GM13976 (cell line): ENCODE measurements at regions not wholly inside any gene's neighbourhood (a gene's known extent, or its start where the extent isn't known, plus 50 kb on each side); places are given as distances from the start of the nearest gene placed in this dataset.

Experiments
- DNase-seq: peaks from one replicate; pipeline ENCODE4 v3.0.0; 2012; ENCODE audit warnings: low spot score
- in situ Hi-C: fragments of 300-500 bp; cut with MboI; formaldehyde crosslinking; loops from one replicate; pipeline ENCODE4 v1.12.0; 2022; ENCODE audit warnings: low sequenced_read_pairs, mixed read lengths, inconsistent platforms; ENCODE audit not compliant: unreplicated experiment
- TF ChIP-seq, protein P1 (sequence below): IDR thresholded peaks from 2 replicates; pipeline ENCODE4 v1.5.1; 2012; ENCODE audit warnings: borderline replicate concordance, mild to moderate bottlenecking; ENCODE audit not compliant: insufficient read depth; ENCODE audit errors: extremely low read depth, missing control alignments, control extremely low read depth

DNA sequence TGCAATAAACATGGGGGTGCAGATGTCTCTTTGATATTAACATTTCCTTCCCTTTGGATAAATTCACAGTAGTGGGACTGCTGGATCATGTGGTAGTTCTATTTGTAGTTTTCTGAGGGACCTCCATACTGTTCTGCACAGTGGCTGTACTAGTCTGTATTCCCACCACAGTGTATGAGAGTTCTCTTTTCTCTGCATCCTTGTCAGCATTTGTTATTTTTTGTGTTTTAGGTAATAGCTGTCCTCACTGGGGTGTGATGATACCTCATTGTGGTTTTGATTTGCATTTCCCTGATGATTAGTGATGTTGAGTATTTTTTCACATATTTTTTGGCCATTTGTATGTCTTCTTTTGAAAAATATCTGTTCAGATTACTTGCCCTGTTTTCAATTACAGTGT lies 562.5 kb downstream of the CSNK1G3 start:
- TF ChIP-seq, protein P1, sequence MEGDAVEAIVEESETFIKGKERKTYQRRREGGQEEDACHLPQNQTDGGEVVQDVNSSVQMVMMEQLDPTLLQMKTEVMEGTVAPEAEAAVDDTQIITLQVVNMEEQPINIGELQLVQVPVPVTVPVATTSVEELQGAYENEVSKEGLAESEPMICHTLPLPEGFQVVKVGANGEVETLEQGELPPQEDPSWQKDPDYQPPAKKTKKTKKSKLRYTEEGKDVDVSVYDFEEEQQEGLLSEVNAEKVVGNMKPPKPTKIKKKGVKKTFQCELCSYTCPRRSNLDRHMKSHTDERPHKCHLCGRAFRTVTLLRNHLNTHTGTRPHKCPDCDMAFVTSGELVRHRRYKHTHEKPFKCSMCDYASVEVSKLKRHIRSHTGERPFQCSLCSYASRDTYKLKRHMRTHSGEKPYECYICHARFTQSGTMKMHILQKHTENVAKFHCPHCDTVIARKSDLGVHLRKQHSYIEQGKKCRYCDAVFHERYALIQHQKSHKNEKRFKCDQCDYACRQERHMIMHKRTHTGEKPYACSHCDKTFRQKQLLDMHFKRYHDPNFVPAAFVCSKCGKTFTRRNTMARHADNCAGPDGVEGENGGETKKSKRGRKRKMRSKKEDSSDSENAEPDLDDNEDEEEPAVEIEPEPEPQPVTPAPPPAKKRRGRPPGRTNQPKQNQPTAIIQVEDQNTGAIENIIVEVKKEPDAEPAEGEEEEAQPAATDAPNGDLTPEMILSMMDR: no peak
- DNase-seq: no peak
- in situ Hi-C loops: no loop called here

DNA sequence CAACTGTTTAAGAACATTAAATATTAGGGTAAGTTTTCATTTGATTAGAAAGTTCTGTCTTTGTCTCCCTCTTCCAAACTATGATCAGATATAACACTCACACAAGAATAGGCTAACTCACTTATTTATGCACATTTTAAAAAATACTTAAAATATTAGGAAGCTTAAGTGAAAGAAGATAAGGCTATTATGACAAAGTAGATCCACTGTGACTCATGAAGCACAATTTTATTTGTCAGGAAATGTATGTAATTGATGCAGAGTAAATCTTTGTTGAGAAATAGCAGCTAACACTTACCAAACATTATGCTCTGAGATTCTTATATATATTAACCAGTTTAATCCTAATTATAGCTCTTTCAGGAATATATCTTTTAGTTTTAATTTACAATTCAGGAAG lies 560.6 kb downstream of the CSNK1G3 start:
- TF ChIP-seq, protein P1: no peak
- in situ Hi-C loops: no loop called here
- no peak for DNase-seq

DNA sequence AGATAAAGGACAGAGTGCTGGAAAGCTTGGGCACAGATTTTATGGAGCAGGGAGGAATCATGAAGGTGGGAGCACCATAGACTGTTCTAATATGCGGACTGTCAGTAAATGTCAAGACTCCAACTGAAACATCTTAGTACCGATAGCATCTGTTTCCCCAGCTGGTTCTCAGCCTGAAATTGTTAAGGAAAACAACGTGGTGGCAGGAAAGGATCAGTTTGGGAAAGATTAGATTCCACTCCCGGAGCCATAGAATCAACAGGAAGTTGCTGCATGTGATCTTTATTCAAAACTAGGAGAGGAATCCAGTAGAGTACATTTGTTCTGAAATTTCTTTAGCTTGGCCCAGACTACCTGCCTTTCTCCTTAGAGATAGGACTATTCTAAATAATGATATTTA lies 559.1 kb downstream of the CSNK1G3 start:
- in situ Hi-C loops: no loop called here
- TF ChIP-seq, protein P1: no peak
- DNase-seq: no peak

DNA sequence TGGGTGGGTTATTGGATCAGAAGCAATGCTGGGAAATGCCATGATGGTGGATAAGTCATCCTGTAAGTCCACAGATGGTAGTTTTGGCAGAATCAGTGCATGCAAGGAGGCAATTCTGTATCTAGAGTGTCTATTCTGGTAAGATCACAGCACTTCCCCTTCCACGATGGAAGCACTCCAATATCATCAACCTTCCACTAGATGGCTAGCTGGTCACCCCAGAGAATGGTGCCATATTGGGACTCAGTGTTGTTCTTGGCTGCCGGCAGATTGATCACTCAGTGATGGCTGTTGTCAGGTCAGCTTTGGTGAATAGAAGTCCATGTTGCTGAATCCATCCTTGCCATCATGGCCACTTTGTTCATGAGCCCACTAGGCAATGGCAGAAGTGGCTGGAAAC lies 553.5 kb downstream of the CSNK1G3 start:
- in situ Hi-C loops: no loop called here
- DNase-seq: no peak
- TF ChIP-seq, protein P1: no peak

DNA sequence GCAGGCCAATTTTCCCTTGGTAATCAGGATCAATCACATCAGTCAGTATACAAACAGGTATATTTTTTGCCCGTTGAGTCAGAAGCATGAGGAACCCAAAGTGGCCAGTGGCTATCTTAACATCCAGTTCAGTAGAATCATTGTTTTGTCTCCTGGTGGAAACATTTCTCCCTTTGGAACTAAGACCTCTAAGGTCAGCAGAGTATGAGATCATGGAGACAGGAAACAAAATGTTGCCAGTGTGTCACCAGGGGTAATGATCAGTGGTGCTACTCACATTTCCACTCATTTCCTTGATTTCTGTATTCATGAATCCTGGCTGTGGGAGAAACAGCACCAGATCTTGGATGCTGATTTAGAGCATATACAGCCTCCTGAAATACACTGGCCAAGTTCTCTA lies 553.0 kb downstream of the CSNK1G3 start:
- TF ChIP-seq, protein P1: no peak
- DNase-seq: no peak
- in situ Hi-C loops: no loop called here

DNA sequence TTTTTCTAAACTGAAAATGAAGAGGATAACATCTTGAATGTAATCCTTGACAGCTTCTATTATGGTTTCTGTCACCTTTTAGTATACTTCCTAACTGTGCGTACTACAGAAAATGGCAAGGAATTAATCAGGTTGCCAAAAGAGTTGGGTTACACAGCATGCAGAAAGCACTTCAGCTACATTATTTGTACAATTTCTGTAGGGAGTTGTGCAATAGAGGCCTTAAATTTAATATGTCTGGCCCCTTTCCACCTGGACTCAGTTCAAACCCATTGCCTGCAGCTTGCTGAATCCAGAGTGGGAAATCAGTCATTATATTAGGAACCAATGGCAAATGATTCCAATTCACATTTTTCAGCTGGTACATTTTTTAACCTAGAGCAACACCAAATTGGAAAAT lies 549.7 kb downstream of the CSNK1G3 start:
- DNase-seq: no peak
- TF ChIP-seq, protein P1: no peak
- in situ Hi-C loops: no loop called here

DNA sequence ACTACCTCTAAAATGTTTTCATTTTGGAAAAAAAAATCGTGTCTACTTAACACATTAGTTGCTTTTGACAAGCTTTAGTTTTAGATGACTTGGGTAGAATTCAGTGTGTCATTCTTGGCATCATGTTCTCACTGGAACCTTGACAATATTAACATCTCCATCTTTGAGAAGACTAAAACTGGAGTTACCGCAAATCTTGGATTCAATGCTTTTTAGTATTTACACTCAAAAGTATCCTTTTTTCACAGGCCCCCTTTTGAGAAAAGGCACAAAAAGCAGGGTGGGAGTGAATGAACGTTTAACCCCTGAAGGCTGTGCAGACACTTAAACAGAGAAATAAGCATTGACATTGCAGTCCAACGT lies 549.1 kb downstream of the CSNK1G3 start:
- in situ Hi-C loops: no loop called here
- no peak for DNase-seq
- TF ChIP-seq, protein P1: no peak
